Astrocyte (in vitro differentiated cells and primary cell): ENCODE measurements at regions not wholly inside any gene's neighbourhood (a gene's known extent, or its start where the extent isn't known, plus 50 kb on each side); places are given as distances from the start of the nearest gene placed in this dataset.

Experiments
- DNase-seq: peaks from one replicate; pipeline ENCODE4 v3.0.0-alpha.2; 2010; ENCODE audit warnings: low read depth
- FAIRE-seq: peaks from 2 replicates; lab custom pipeline; 2011; peaks lifted over from hg19 to GRCh38; lab: Jason Lieb, UNC
- H2AFZ ChIP-seq: 2 replicates; pipeline ENCODE4 v1.6.0; 2012; ENCODE audit warnings: low read depth, low read length, inconsistent platforms
- H3K27ac ChIP-seq: 2 replicates; pipeline ENCODE4 v1.5.1; 2011; ENCODE audit warnings: low read depth, low read length, inconsistent platforms
- H3K27me3 ChIP-seq: 2 replicates; pipeline ENCODE4 v1.6.0; 2011; ENCODE audit warnings: low read length, inconsistent platforms; ENCODE audit not compliant: insufficient read depth
- H3K36me3 ChIP-seq: 2 replicates; pipeline ENCODE4 v1.5.1; 2011; ENCODE audit warnings: low read length, inconsistent platforms; ENCODE audit not compliant: insufficient read depth
- H3K4me1 ChIP-seq: 2 replicates; pipeline ENCODE4 v1.5.1; 2011; ENCODE audit warnings: low read length, inconsistent platforms; ENCODE audit not compliant: insufficient read depth
- H3K4me2 ChIP-seq: 2 replicates; pipeline ENCODE4 v1.6.0; 2012; ENCODE audit warnings: low read length, inconsistent platforms
- H3K4me3 ChIP-seq: 2 replicates; pipeline ENCODE4 v1.5.1; 2011; ENCODE audit warnings: low read depth, mild to moderate bottlenecking, low read length, inconsistent platforms; ENCODE audit not compliant: insufficient read depth
- H3K79me2 ChIP-seq: 2 replicates; pipeline ENCODE4 v1.6.0; 2012; ENCODE audit warnings: mild to moderate bottlenecking, low read length, inconsistent platforms; ENCODE audit not compliant: insufficient read depth
- H3K9ac ChIP-seq: 2 replicates; pipeline ENCODE4 v1.6.0; 2012; ENCODE audit warnings: mild to moderate bottlenecking, low read length, inconsistent platforms
- H3K9me3 ChIP-seq: 2 replicates; pipeline ENCODE4 v1.5.1; 2012; ENCODE audit warnings: low read depth, mild to moderate bottlenecking, low read length, inconsistent platforms; ENCODE audit not compliant: insufficient read depth
- H4K20me1 ChIP-seq: 2 replicates; pipeline ENCODE4 v1.6.0; 2012; ENCODE audit warnings: low read length, inconsistent platforms; ENCODE audit not compliant: insufficient read depth
- H3K27ac Mint-ChIP-seq: one replicate; pipeline ENCODE4 v1.8.0; 2021; ENCODE audit warnings: mild to moderate bottlenecking, mixed read lengths; ENCODE audit not compliant: unreplicated experiment
- H3K27me3 Mint-ChIP-seq: one replicate; pipeline ENCODE4 v1.8.0; 2021; ENCODE audit warnings: low read depth, mixed read lengths; ENCODE audit not compliant: unreplicated experiment
- H3K36me3 Mint-ChIP-seq: one replicate; pipeline ENCODE4 v1.8.0; 2021; ENCODE audit warnings: low read depth, mixed read lengths; ENCODE audit not compliant: unreplicated experiment
- H3K4me1 Mint-ChIP-seq: one replicate; pipeline ENCODE4 v1.8.0; 2021; ENCODE audit warnings: low read depth, mixed read lengths; ENCODE audit not compliant: unreplicated experiment
- H3K4me3 Mint-ChIP-seq: one replicate; pipeline ENCODE4 v1.8.0; 2021; ENCODE audit warnings: mild to moderate bottlenecking, moderate library complexity, mixed read lengths; ENCODE audit not compliant: unreplicated experiment
- H3K9me3 Mint-ChIP-seq: one replicate; pipeline ENCODE4 v1.8.0; 2021; ENCODE audit warnings: mild to moderate bottlenecking, mixed read lengths; ENCODE audit not compliant: unreplicated experiment
- CTCF ChIP-seq: IDR thresholded peaks from 2 replicates; pipeline ENCODE4 v1.5.1; 2011; ENCODE audit warnings: low read depth, mild to moderate bottlenecking, inconsistent platforms, low read length, moderate library complexity; ENCODE audit not compliant: insufficient read depth
- EZH2 ChIP-seq: IDR thresholded peaks from 2 replicates; pipeline ENCODE4 v1.6.1; 2012; ENCODE audit warnings: mild to moderate bottlenecking, low read length, inconsistent platforms; ENCODE audit not compliant: insufficient read depth

- Histone ChIP-seq H3K36me3 (no peaks in the 10 kb centered on the region), H3K9me3 (no peaks in the 10 kb centered on the region), H3K4me1 (no peaks in the 10 kb centered on the region), H2AFZ (no peak overlapping the region), H3K27ac (no peak overlapping the region), H4K20me1 (no peaks in the 10 kb centered on the region), H3K4me2 (no peak overlapping the region), H3K4me3 (no peak overlapping the region), H3K27me3 (no peaks in the 10 kb centered on the region), H3K79me2 (no peaks in the 10 kb centered on the region), H3K9ac (no peak overlapping the region)
- Mint-ChIP-seq H3K9me3 (no peaks in the 10 kb centered on the region), H3K27me3 (peaks cover 2% of the 10 kb centered on the region), H3K36me3 (no peaks in the 10 kb centered on the region), H3K4me3 (no peak overlapping the region), H3K4me1 (no peaks in the 10 kb centered on the region), H3K27ac (no peak overlapping the region)
- FAIRE-seq = no peak
- DNase-seq = no peak
- TF ChIP-seq EZH2 (no peak), CTCF (no peak)
These were observed 221.1 kb upstream of the RORB start for GRCh38 chr9:74275872-74276508.

GRCh38 chr9:74277532-74277931 is 219.6 kb upstream of the RORB start:
- no peak for DNase-seq
- Mint-ChIP-seq H3K9me3 (no peaks in the 10 kb centered on the region), H3K4me1 (no peaks in the 10 kb centered on the region), H3K27ac (no peak overlapping the region), H3K27me3 (peaks cover 2% of the 10 kb centered on the region), H3K4me3 (no peak overlapping the region), H3K36me3 (no peaks in the 10 kb centered on the region)
- Histone ChIP-seq H3K4me2 (no peak overlapping the region), H3K9me3 (no peaks in the 10 kb centered on the region), H3K4me3 (no peak overlapping the region), H3K4me1 (no peaks in the 10 kb centered on the region), H3K79me2 (no peaks in the 10 kb centered on the region), H4K20me1 (no peaks in the 10 kb centered on the region), H3K36me3 (no peaks in the 10 kb centered on the region), H3K9ac (no peak overlapping the region), H3K27ac (no peak overlapping the region), H3K27me3 (no peaks in the 10 kb centered on the region), H2AFZ (no peak overlapping the region)
- TF ChIP-seq CTCF (no peak), EZH2 (no peak)
- no peak for FAIRE-seq

GRCh38 chr9:74281674-74282073 is 215.5 kb upstream of the RORB start:
- Histone ChIP-seq H3K4me2 (no peak overlapping the region), H3K27ac (no peak overlapping the region), H3K4me1 (no peaks in the 10 kb centered on the region), H3K36me3 (no peaks in the 10 kb centered on the region), H3K9ac (no peak overlapping the region), H4K20me1 (no peaks in the 10 kb centered on the region), H3K79me2 (no peaks in the 10 kb centered on the region), H2AFZ (no peak overlapping the region), H3K27me3 (no peaks in the 10 kb centered on the region), H3K4me3 (no peak overlapping the region), H3K9me3 (no peaks in the 10 kb centered on the region)
- FAIRE-seq (no peak), DNase-seq (no peak)
- no peaks in the 10 kb centered on the region for H3K36me3 Mint-ChIP-seq
- no peak overlapping the region for H3K27ac Mint-ChIP-seq
- TF ChIP-seq CTCF (no peak), EZH2 (no peak)
- H3K9me3 Mint-ChIP-seq = no peaks in the 10 kb centered on the region
- no peak overlapping the region for H3K4me3 Mint-ChIP-seq
- H3K27me3 Mint-ChIP-seq = peaks cover 5% of the 10 kb centered on the region
- H3K4me1 Mint-ChIP-seq = no peaks in the 10 kb centered on the region
